A549 (cell line): ENCODE measurements at regions not wholly inside any gene's neighbourhood (a gene's known extent, or its start where the extent isn't known, plus 50 kb on each side); places are given as distances from the start of the nearest gene placed in this dataset.
"Not testable (repeated sequence)": the region's sequence is repeated elsewhere in the genome, so short reads cannot be mapped to it uniquely, and the experiment has no call there.

Source experiments
- BHLHE40 ChIP-seq: IDR thresholded peaks from 2 replicates; pipeline ENCODE4 v1.6.1; 2012; ENCODE audit warnings: low read depth, low read length, inconsistent platforms
- CTCF ChIP-seq: fragments of >200 bp; sonication (Bioruptor Twin); formaldehyde crosslinking; IDR thresholded peaks from 3 replicates; pipeline ENCODE4 v1.5.1; 2016
- E2F6 ChIP-seq: IDR thresholded peaks from 2 replicates; pipeline ENCODE4 v1.6.1; 2012; ENCODE audit warnings: low read depth, borderline replicate concordance
- EHMT2 ChIP-seq: fragments of 200-600 bp; sonication (generic); IDR thresholded peaks from 2 replicates; pipeline ENCODE4 v1.6.1; 2016; ENCODE audit warnings: antibody characterized with exemption, low read depth, mild to moderate bottlenecking, moderate library complexity
- EP300 ChIP-seq, 2 experiments: fragments of >200 bp; sonication (Bioruptor Twin); formaldehyde crosslinking; IDR thresholded peaks; 2 replicates in 1 of 2; 3 replicates in 1 of 2; pipeline ENCODE4 v1.6.1; 2016 to 2017
- ESRRA ChIP-seq: fragments of 150-350 bp; IDR thresholded peaks from 2 replicates; pipeline ENCODE4 v1.6.1; 2014; ENCODE audit warnings: mild to moderate bottlenecking, low read length, borderline replicate concordance
- MAFK ChIP-seq: fragments of 450-650 bp; IDR thresholded peaks from 2 replicates; pipeline ENCODE4 v1.6.1; 2014; ENCODE audit not compliant: partially characterized antibody
- MAZ ChIP-seq: fragments of 150-350 bp; IDR thresholded peaks from 2 replicates; pipeline ENCODE4 v1.6.1; 2014; ENCODE audit warnings: antibody characterized with exemption, low read depth, low read length, borderline replicate concordance
- NPAS2 ChIP-seq: fragments of 250-450 bp; sonication (Bioruptor Pico); IDR thresholded peaks from 2 replicates; pipeline ENCODE4 v1.8.0; 2022; ENCODE audit warnings: mild to moderate bottlenecking, moderate library complexity, borderline replicate concordance
- POLR2A ChIP-seq: IDR thresholded peaks from 2 replicates; pipeline ENCODE4 v1.6.1; 2012; ENCODE audit warnings: mild to moderate bottlenecking, low read length
- TP53 ChIP-seq: fragments of 250-450 bp; sonication (Bioruptor Pico); IDR thresholded peaks from 2 replicates; pipeline ENCODE4 v1.5.0; 2021; ENCODE audit warnings: mild to moderate bottlenecking, moderate library complexity
- USF2 ChIP-seq: fragments of 450-650 bp; IDR thresholded peaks from 2 replicates; pipeline ENCODE4 v1.6.1; 2014; ENCODE audit warnings: antibody characterized with exemption
- ZSCAN20 ChIP-seq: fragments of 250-450 bp; sonication (Bioruptor Pico); IDR thresholded peaks from 2 replicates; pipeline ENCODE4 v1.8.0; 2022; ENCODE audit warnings: mild to moderate bottlenecking, moderate library complexity

DNA sequence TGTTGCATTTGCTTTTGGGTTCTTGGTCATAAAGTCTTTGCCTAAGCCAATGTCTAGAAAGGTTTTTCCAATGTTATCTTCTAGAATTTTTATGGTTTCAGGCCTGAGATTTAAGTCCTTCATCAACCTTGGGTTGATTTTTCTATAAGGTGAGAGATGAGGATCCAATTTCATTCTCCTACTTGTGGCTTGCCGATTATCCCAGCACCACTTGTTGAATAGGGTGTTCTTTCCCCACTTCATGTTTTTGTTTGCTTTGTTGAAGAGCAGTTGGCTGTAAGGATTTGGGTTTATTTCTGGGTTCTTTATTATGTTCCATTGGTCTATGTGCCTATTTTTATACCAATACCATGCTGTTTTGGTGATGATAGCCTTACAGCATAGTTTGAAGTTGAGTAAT, 615.2 kb downstream of the PTPRC start:
- not testable (repeated sequence) for TF ChIP-seq MAFK; CTCF; E2F6; EP300 (IDR thresholded peaks at IDR 0.05); USF2; ESRRA; ZSCAN20 (CRISPR knock-in tag); MAZ; TP53; NPAS2 (CRISPR knock-in tag); POLR2A; BHLHE40; EHMT2
